ENCODE measurements at regions not wholly inside any gene's neighbourhood (a gene's known extent, or its start where the extent isn't known, plus 50 kb on each side); places are given as distances from the start of the nearest gene placed in this dataset.

DNA sequence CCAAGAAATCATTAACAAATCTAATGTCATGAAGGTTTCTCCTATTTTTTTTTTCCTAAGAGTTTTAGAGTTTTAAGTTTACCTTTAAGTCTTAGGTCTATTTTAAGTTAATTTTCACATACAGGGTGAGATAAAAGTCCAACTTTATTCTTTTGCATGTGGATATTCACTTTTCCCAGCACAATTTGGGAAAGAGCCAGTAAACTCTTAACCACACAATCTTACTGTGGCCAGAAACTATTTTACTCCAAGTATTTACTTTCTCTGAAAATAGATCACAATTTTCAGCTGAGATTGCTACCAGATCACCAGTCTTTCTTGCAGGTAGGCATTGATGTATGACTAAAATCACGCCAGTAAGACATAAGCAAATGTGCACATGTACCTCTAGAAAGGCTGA is 728.5 kb downstream of the TNS3 start:
- Mint-ChIP-seq H3K4me1 (ENCODE audit: low read depth) (no peaks in the 10 kb centered on the region), H3K36me3 (ENCODE audit: low read depth) (no peaks in the 10 kb centered on the region), H3K9me3 (no peaks in the 10 kb centered on the region), H3K27ac (no peak overlapping the region), H3K4me3 (no peak overlapping the region), H3K27me3 (no peaks in the 10 kb centered on the region)
- TF ChIP-seq, protein P1, sequence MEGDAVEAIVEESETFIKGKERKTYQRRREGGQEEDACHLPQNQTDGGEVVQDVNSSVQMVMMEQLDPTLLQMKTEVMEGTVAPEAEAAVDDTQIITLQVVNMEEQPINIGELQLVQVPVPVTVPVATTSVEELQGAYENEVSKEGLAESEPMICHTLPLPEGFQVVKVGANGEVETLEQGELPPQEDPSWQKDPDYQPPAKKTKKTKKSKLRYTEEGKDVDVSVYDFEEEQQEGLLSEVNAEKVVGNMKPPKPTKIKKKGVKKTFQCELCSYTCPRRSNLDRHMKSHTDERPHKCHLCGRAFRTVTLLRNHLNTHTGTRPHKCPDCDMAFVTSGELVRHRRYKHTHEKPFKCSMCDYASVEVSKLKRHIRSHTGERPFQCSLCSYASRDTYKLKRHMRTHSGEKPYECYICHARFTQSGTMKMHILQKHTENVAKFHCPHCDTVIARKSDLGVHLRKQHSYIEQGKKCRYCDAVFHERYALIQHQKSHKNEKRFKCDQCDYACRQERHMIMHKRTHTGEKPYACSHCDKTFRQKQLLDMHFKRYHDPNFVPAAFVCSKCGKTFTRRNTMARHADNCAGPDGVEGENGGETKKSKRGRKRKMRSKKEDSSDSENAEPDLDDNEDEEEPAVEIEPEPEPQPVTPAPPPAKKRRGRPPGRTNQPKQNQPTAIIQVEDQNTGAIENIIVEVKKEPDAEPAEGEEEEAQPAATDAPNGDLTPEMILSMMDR (IDR thresholded peaks at IDR 0.05) = no peak
- no peaks in the 10 kb centered on the region for H3K36me3 ChIP-seq (ENCODE audit: insufficient read depth, low read length)
- no peaks in the 10 kb centered on the region for H3K27me3 ChIP-seq (ENCODE audit: control insufficient read depth in 1 of 2, insufficient read depth in 2 of 2, low read length in 2 of 2)
- ATAC-seq (ENCODE audit: poor library complexity) (no peak), DNase-seq (no peak)
- peaks cover 0 to 4% of the 10 kb centered on the region in 2 experiments for H3K9me3 ChIP-seq (ENCODE audit: control insufficient read depth in 1 of 2, insufficient read depth in 1 of 2, low read length in 2 of 2)
- H3K4me1 ChIP-seq (ENCODE audit: insufficient read depth, low read length) = no peaks in the 10 kb centered on the region
- intact Hi-C loops (cut with DNase I, micrococcal nuclease) = no loop called here
- ChIA-PET CTCF (no interaction called here), POLR2A (no interaction called here)
- no peak overlapping the region for H3K4me3 ChIP-seq (ENCODE audit: low read length)
- no peak overlapping the region for H3K27ac ChIP-seq (ENCODE audit: low read depth in 1 of 2, low read length in 2 of 2)

DNA sequence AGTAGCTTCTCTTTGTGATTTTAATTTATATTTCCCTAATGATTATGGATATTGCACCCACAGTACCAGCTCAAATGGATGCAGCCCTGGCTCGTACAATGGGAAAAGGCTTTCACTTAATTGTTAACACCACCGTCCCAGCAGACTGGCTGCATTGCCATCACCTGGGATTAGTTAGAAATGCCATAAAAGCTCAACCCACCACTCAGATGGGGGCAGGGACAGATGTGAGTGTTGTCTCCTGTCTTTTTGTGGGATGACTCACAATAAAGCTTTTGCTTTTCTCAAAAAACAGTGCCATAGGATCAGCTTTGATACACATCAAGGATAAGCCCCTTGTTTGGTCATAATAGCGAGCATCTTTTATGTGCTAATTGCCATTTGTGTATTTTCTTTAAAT is 729.1 kb downstream of the TNS3 start:
- no peaks in the 10 kb centered on the region for H3K27me3 Mint-ChIP-seq
- H3K36me3 ChIP-seq (ENCODE audit: insufficient read depth, low read length) = no peaks in the 10 kb centered on the region

DNA sequence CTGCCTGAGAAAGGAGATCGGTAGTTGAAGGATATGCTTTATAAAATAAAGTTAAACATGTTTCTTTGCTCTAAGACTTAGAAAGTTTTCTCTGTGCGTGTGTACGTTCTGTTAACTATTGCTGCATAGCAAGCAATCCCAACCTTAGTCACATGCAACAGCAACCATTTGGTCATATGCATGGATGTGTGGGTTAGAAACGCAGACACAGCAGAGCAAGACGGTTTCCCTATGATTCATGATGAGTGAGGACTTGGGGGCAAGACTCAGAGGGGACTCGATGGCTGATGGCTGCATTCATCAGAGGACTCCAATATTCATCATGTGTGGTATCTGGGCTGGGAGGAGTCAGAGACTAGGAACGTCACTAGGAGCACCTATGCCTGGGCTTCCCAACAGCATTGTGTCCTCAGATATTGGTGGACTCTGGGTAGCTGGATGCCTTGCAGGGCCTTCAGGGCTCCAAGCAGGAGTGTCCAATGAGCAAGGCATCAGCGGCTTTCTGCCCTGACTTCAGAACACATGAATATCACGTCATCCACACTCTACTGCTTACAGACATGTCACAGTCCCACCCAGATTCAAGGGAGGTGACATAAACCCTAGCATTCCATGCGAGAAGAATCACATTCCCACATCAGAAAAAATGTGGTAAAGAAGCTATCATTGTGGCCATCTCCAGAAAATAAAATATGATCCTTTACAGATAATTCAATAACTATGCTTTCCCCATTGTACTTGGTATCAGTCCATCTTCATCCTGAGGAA is 731.2 kb downstream of the TNS3 start:
- DNase-seq (no peak), ATAC-seq (ENCODE audit: poor library complexity) (no peak)
- Histone ChIP-seq H3K27ac (ENCODE audit: low read depth in 1 of 2, low read length in 2 of 2) (no peak overlapping the region), H3K4me1 (ENCODE audit: insufficient read depth, low read length) (no peaks in the 10 kb centered on the region), H3K4me3 (ENCODE audit: low read length) (no peak overlapping the region), H3K27me3 (ENCODE audit: control insufficient read depth in 1 of 2, insufficient read depth in 2 of 2, low read length in 2 of 2) (no peaks in the 10 kb centered on the region), H3K36me3 (ENCODE audit: insufficient read depth, low read length) (no peaks in the 10 kb centered on the region), H3K9me3 (ENCODE audit: control insufficient read depth in 1 of 2, insufficient read depth in 1 of 2, low read length in 2 of 2) (peaks cover 0 to 4% of the 10 kb centered on the region in 2 experiments)
- Mint-ChIP-seq H3K4me1 (ENCODE audit: low read depth) (no peaks in the 10 kb centered on the region), H3K27ac (no peak overlapping the region), H3K9me3 (peaks cover 5% of the 10 kb centered on the region), H3K36me3 (ENCODE audit: low read depth) (no peaks in the 10 kb centered on the region), H3K27me3 (no peaks in the 10 kb centered on the region), H3K4me3 (no peak overlapping the region)
- TF ChIP-seq, protein P1 (IDR thresholded peaks at IDR 0.05) = no peak
- intact Hi-C loops (cut with DNase I, micrococcal nuclease) = no loop called here
- ChIA-PET POLR2A (no interaction called here), CTCF (no interaction called here)

More for the DNA sequence above, 729.1 kb downstream of the TNS3 start:
- intact Hi-C loops (cut with DNase I, micrococcal nuclease) = no loop called here
- ChIA-PET CTCF (no interaction called here), POLR2A (no interaction called here)
- Mint-ChIP-seq H3K9me3 (no peaks in the 10 kb centered on the region), H3K27ac (no peak overlapping the region), H3K4me1 (ENCODE audit: low read depth) (no peaks in the 10 kb centered on the region), H3K36me3 (ENCODE audit: low read depth) (no peaks in the 10 kb centered on the region), H3K4me3 (no peak overlapping the region)
- H3K27me3 ChIP-seq (ENCODE audit: control insufficient read depth in 1 of 2, insufficient read depth in 2 of 2, low read length in 2 of 2) = no peaks in the 10 kb centered on the region
- no peak for DNase-seq
- H3K9me3 ChIP-seq (ENCODE audit: control insufficient read depth in 1 of 2, insufficient read depth in 1 of 2, low read length in 2 of 2) = peaks cover 0 to 4% of the 10 kb centered on the region in 2 experiments
- no peak overlapping the region for H3K27ac ChIP-seq (ENCODE audit: low read depth in 1 of 2, low read length in 2 of 2)
- H3K4me3 ChIP-seq (ENCODE audit: low read length) = no peak overlapping the region
- TF ChIP-seq, protein P1 (IDR thresholded peaks at IDR 0.05) = no peak
- no peak for ATAC-seq (ENCODE audit: poor library complexity)
- no peaks in the 10 kb centered on the region for H3K4me1 ChIP-seq (ENCODE audit: insufficient read depth, low read length)

All from CD4-positive, alpha-beta T cell (primary cell).